ENCODE measurements at regions not wholly inside any gene's neighbourhood (a gene's known extent, or its start where the extent isn't known, plus 50 kb on each side); places are given as distances from the start of the nearest gene placed in this dataset.

DNA sequence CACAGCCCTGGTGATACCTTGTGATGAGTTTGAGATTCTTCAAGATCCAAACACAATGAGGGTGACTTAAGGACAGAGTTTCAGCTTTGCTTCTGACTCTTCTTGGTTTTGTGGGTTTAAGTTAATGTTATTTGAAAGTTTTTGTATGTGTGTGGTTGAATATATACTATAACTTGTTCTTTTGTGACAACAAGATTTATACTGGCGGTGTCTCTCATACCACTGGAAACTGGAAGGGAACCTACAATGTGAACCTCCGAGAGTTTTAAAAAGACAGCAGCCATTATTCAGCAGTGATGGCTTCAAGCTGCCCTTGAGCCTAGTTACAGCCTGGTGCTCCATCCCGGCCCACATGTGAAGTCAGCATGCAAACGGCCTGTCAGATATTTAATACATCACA lies 87.9 kb upstream of the IGF1 start:
- no peak for DNase-seq
- no peak for TF ChIP-seq GATA1 (IDR thresholded peaks at IDR 0.05; ENCODE audit: low read depth, low read length)
- no peak for TF ChIP-seq POLR2A (IDR thresholded peaks at IDR 0.05; ENCODE audit: low read length)

GRCh38 chr12:102567031-102567985 lies 86.9 kb upstream of the IGF1 start:
- no peak for TF ChIP-seq POLR2A (IDR thresholded peaks at IDR 0.05; ENCODE audit: low read length)
- DNase-seq = no peak

DNA sequence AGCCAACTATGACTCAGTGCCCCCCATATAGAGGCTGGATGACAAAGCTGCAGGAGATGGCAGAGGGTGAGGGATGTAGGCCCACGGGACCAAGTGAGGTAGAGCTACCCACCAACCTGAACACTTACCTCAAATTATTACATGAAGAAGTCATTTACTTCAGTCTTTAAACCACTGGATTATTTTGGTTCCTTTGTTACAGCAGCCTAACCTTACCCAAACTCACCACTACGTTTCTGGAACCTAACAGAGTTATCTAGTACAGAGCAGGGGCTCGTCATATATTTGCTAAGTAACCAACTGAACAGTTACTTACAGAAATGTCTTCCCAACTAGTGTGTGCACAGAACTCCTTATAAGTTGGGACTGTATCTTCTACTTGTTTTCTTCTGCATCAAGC lies 85.2 kb upstream of the IGF1 start:
- no peak for DNase-seq
- TF ChIP-seq GATA1 (IDR thresholded peaks at IDR 0.05; ENCODE audit: low read depth, low read length) (no peak), POLR2A (IDR thresholded peaks at IDR 0.05; ENCODE audit: low read length) (no peak)

- TF ChIP-seq GATA1 (IDR thresholded peaks at IDR 0.05; ENCODE audit: low read depth, low read length) (no peak), POLR2A (IDR thresholded peaks at IDR 0.05; ENCODE audit: low read length) (no peak)
- DNase-seq = no peak
These were observed 83.7 kb upstream of the IGF1 start for GRCh38 chr12:102564026-102564425.

- TF ChIP-seq GATA1 (IDR thresholded peaks at IDR 0.05; ENCODE audit: low read depth, low read length) (no peak), POLR2A (IDR thresholded peaks at IDR 0.05; ENCODE audit: low read length) (no peak)
- DNase-seq = no peak
These were observed 82.6 kb upstream of the IGF1 start for GRCh38 chr12:102562836-102563425.

GRCh38 chr12:102551186-102551585 lies 70.8 kb upstream of the IGF1 start:
- TF ChIP-seq GATA1 (IDR thresholded peaks at IDR 0.05; ENCODE audit: low read depth, low read length) (no peak), POLR2A (IDR thresholded peaks at IDR 0.05; ENCODE audit: low read length) (no peak)

DNA sequence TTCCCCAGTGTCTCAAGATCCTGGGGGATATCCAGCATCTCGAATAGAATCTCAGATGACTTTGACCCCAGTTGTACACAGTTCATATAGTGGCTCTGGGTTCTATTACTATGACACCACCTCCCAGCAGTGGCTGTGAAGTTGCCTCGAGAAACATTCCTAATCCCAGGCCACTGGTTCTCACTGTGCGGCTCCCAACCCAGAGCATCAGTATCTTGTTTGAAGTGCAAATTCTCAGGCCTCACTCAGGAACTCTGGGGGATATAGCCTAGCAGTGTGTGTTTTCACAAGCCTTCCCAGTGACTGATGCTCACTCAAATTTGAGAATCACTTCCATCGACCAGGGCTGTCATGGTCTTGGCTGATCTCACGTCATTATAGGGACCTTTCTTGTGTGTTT lies 69.3 kb upstream of the IGF1 start:
- TF ChIP-seq POLR2A (IDR thresholded peaks at IDR 0.05; ENCODE audit: low read length) (no peak), GATA1 (IDR thresholded peaks at IDR 0.05; ENCODE audit: low read depth, low read length) (no peak)
- DNase-seq = no peak

More at GRCh38 chr12:102551186-102551585, 70.8 kb upstream of the IGF1 start:
- no peak for DNase-seq

GRCh38 chr12:102548543-102548942 lies 68.2 kb upstream of the IGF1 start:
- DNase-seq = no peak
- TF ChIP-seq POLR2A (IDR thresholded peaks at IDR 0.05; ENCODE audit: low read length) (no peak), GATA1 (IDR thresholded peaks at IDR 0.05; ENCODE audit: low read depth, low read length) (no peak)

DNA sequence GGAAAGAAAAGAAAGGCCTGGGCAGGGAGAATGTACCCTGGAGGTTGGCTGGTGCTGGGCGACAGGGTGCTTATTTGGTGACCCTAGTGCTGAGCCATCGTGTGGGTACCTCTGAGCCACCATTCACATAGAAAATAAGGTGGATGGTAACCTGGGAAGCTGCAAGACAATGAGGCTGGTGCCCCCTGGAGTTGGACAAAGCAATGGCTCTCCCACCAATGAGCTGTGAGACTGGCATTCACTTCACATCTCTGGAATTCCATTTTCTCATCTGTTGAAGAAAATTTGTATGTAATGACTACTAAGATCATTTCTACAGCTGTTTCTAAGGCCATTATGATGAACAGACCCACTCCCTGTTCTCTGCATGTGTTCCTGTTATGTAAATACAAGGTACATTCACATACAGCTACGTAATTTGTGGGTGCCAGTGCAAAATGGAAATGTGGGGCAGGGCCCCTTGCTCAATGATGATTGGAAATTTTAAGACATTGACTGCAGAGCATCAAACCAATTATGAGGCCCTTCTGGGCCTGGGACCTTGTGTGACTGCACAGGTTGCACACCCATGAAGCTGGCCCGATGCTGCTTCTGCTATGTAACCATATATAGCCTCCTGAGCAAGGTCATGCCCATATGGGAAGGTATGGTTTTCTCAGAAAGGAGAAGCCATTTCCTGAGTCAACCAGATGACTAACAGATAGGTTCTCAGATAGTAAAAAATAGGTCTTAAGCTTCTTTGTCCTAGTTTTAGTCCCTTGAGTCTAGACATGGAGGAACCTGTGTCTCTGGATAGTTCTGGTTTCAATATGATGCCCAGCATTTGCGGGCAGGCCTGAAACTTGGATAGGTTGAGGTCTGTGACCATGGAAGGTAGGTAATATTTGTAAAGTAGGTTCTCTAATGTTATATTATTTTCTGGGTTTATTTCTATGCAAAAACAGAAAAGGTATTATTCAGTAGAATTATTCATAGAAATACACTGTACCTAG lies 63.4 kb upstream of the IGF1 start:
- TF ChIP-seq POLR2A (IDR thresholded peaks at IDR 0.05; ENCODE audit: low read length) (no peak), GATA1 (IDR thresholded peaks at IDR 0.05; ENCODE audit: low read depth, low read length) (no peak)
- DNase-seq = peak in 1 of 2 experiments; percentile 3

- DNase-seq = no peak
- no peak for TF ChIP-seq POLR2A (IDR thresholded peaks at IDR 0.05; ENCODE audit: low read length)
- no peak for TF ChIP-seq GATA1 (IDR thresholded peaks at IDR 0.05; ENCODE audit: low read depth, low read length)
These were observed 62.6 kb upstream of the IGF1 start for GRCh38 chr12:102542816-102543440.

GRCh38 chr12:102540815-102541385 lies 60.5 kb upstream of the IGF1 start:
- DNase-seq = no peak
- TF ChIP-seq POLR2A (IDR thresholded peaks at IDR 0.05; ENCODE audit: low read length) (no peak), GATA1 (IDR thresholded peaks at IDR 0.05; ENCODE audit: low read depth, low read length) (no peak)

GRCh38 chr12:102539651-102540553 lies 59.5 kb upstream of the IGF1 start:
- no peak for TF ChIP-seq GATA1 (IDR thresholded peaks at IDR 0.05; ENCODE audit: low read depth, low read length)
- no peak for DNase-seq

All from erythroblast (primary cell).